Neural cell (in vitro differentiated cells): ENCODE measurements at regions not wholly inside any gene's neighbourhood (a gene's known extent, or its start where the extent isn't known, plus 50 kb on each side); places are given as distances from the start of the nearest gene placed in this dataset.

Source experiments
- H2AFZ ChIP-seq: fragments of 200-600, 300-800 bp; sonication (generic), shearing (Covaris generic); 2 replicates; pipeline ENCODE4 v1.6.0; 2014; ENCODE audit warnings: low read depth, mild to moderate bottlenecking, antibody characterized with exemption, low read length, moderate library complexity
- H3F3A ChIP-seq: fragments of 200-600 bp; shearing (Covaris generic); 2 replicates; pipeline ENCODE4 v1.6.1; 2016; ENCODE audit warnings: mild to moderate bottlenecking, moderate library complexity, mixed read lengths, antibody characterized with exemption, low read length; ENCODE audit not compliant: insufficient read depth, poor library complexity, severe bottlenecking
- H3K27ac ChIP-seq: fragments of 200-600, 300-800 bp; sonication (generic), shearing (Covaris generic); 2 replicates; pipeline ENCODE4 v1.5.1; 2014; ENCODE audit warnings: mild to moderate bottlenecking, low read length, moderate library complexity
- H3K27me3 ChIP-seq: fragments of 300-800, 200-600 bp; sonication (generic), shearing (Covaris generic); 2 replicates; pipeline ENCODE4 v1.6.0; 2014; ENCODE audit warnings: mild to moderate bottlenecking, low read depth, low read length, moderate library complexity; ENCODE audit not compliant: insufficient read depth
- H3K36me3 ChIP-seq: fragments of 300-800, 200-600 bp; sonication (generic), shearing (Covaris generic); 2 replicates; pipeline ENCODE4 v1.5.1; 2014; ENCODE audit warnings: mild to moderate bottlenecking, antibody characterized with exemption, low read length, moderate library complexity; ENCODE audit not compliant: insufficient read depth
- H3K4me2 ChIP-seq: fragments of 300-800, 200-600 bp; sonication (generic), shearing (Covaris generic); 2 replicates; pipeline ENCODE4 v1.6.0; 2014; ENCODE audit warnings: mild to moderate bottlenecking, low read length
- H3K4me3 ChIP-seq: fragments of 300-800, 200-600 bp; sonication (generic), shearing (Covaris generic); 2 replicates; pipeline ENCODE4 v1.5.1; 2014; ENCODE audit warnings: mild to moderate bottlenecking, low read length, moderate library complexity
- H3K79me2 ChIP-seq: fragments of 200-600 bp; shearing (Covaris generic); replicated peaks from 2 replicates; pipeline ENCODE4 v1.6.0; 2014; ENCODE audit warnings: mild to moderate bottlenecking, low read length, moderate library complexity; ENCODE audit not compliant: insufficient read depth
- H3K9ac ChIP-seq: fragments of 300-800, 200-600 bp; sonication (generic), shearing (Covaris generic); 2 replicates; pipeline ENCODE4 v1.6.1; 2016; ENCODE audit warnings: mild to moderate bottlenecking, low read length, mixed read lengths
- H3K9me2 ChIP-seq: fragments of 200-600 bp; shearing (Covaris generic); 2 replicates; pipeline ENCODE4 v1.6.1; 2016; ENCODE audit warnings: mild to moderate bottlenecking, low read length, mixed read lengths; ENCODE audit not compliant: insufficient read depth
- H3K9me3 ChIP-seq: fragments of 200-600, 300-800 bp; sonication (generic), shearing (Covaris generic); 2 replicates; pipeline ENCODE4 v1.6.1; 2016; ENCODE audit warnings: mild to moderate bottlenecking, mixed run types, low read length, moderate library complexity, mixed read lengths
- H4K20me1 ChIP-seq: fragments of 200-600 bp; shearing (Covaris generic); 2 replicates; pipeline ENCODE4 v1.6.1; 2016; ENCODE audit warnings: mild to moderate bottlenecking, mixed run types; ENCODE audit not compliant: insufficient read depth
- CTCF ChIP-seq: fragments of 450-650 bp; IDR thresholded peaks from 2 replicates; pipeline ENCODE4 v1.5.1; 2014; ENCODE audit warnings: antibody characterized with exemption, mild to moderate bottlenecking, moderate library complexity; ENCODE audit not compliant: poor library complexity, severe bottlenecking
- EP300 ChIP-seq: fragments of 450-650 bp; conservative IDR thresholded peaks from 2 replicates; pipeline ENCODE4 v1.6.1; 2014; ENCODE audit warnings: antibody characterized with exemption, mild to moderate bottlenecking, moderate library complexity; ENCODE audit not compliant: poor library complexity, severe bottlenecking
- EZH2 ChIP-seq: fragments of 200-600, 300-800 bp; shearing (Covaris generic), sonication (generic); IDR thresholded peaks from 2 replicates; pipeline ENCODE4 v1.6.1; 2014; ENCODE audit warnings: antibody characterized with exemption, low read length, borderline replicate concordance, mild to moderate bottlenecking; ENCODE audit not compliant: insufficient read depth, poor library complexity, severe bottlenecking
- MXI1 ChIP-seq: fragments of 450-650 bp; conservative IDR thresholded peaks from 2 replicates; pipeline ENCODE4 v1.6.1; 2014; ENCODE audit warnings: antibody characterized with exemption, mild to moderate bottlenecking; ENCODE audit not compliant: poor library complexity, severe bottlenecking
- POLR2AphosphoS5 ChIP-seq: IDR thresholded peaks from 2 replicates; pipeline ENCODE4 v1.6.1; 2012
- RAD21 ChIP-seq: fragments of 450-650 bp; conservative IDR thresholded peaks from 2 replicates; pipeline ENCODE4 v1.6.1; 2014; ENCODE audit warnings: antibody characterized with exemption, mild to moderate bottlenecking, moderate library complexity
- REST ChIP-seq: IDR thresholded peaks from 2 replicates; pipeline ENCODE4 v1.6.1; 2012; ENCODE audit warnings: borderline replicate concordance
- SMC3 ChIP-seq: fragments of 450-650 bp; conservative IDR thresholded peaks from 2 replicates; pipeline ENCODE4 v1.6.1; 2014; ENCODE audit warnings: antibody characterized with exemption, mild to moderate bottlenecking, moderate library complexity; ENCODE audit not compliant: poor library complexity
- TAF1 ChIP-seq: IDR thresholded peaks from 2 replicates; pipeline ENCODE4 v1.6.1; 2012; ENCODE audit warnings: low read depth

- no peak overlapping the region for H3K9ac ChIP-seq
- H3K9me3 ChIP-seq = no peaks in the 10 kb centered on the region
- no peak overlapping the region for H3K27ac ChIP-seq
- no peak overlapping the region for H3K4me3 ChIP-seq
- no peaks in the 10 kb centered on the region for H4K20me1 ChIP-seq
- H3K4me2 ChIP-seq = no peak overlapping the region
- H3K9me2 ChIP-seq = no peaks in the 10 kb centered on the region
- no peaks in the 10 kb centered on the region for H3K79me2 ChIP-seq
- H3K27me3 ChIP-seq = no peaks in the 10 kb centered on the region
- no peaks in the 10 kb centered on the region for H3K36me3 ChIP-seq
- H2AFZ ChIP-seq = no peak overlapping the region
- TF ChIP-seq EZH2 = no peak
- H3F3A ChIP-seq = no peaks in the 10 kb centered on the region
Observed at GRCh38 chr6:85353012-85353411, 96.9 kb upstream of the NT5E start.

- no peaks in the 10 kb centered on the region for H3F3A ChIP-seq
- H2AFZ ChIP-seq = no peak overlapping the region
- no peak overlapping the region for H3K9ac ChIP-seq
- H3K9me2 ChIP-seq = no peaks in the 10 kb centered on the region
- TF ChIP-seq RAD21 (no peak), SMC3 (no peak), MXI1 (no peak), EP300 (no peak), CTCF (no peak), REST (no peak), TAF1 (no peak), EZH2 (no peak), POLR2AphosphoS5 (no peak)
- H3K4me2 ChIP-seq = no peak overlapping the region
- H4K20me1 ChIP-seq = no peaks in the 10 kb centered on the region
- no peaks in the 10 kb centered on the region for H3K27me3 ChIP-seq
- no peaks in the 10 kb centered on the region for H3K79me2 ChIP-seq
- H3K36me3 ChIP-seq = no peaks in the 10 kb centered on the region
- no peak overlapping the region for H3K4me3 ChIP-seq
- H3K9me3 ChIP-seq = no peaks in the 10 kb centered on the region
- H3K27ac ChIP-seq = no peak overlapping the region
Observed at GRCh38 chr6:85348643-85349042, 101.2 kb upstream of the NT5E start.

GRCh38 chr6:85347812-85348211 lies 102.1 kb upstream of the NT5E start:
- H4K20me1 ChIP-seq = no peaks in the 10 kb centered on the region
- no peaks in the 10 kb centered on the region for H3F3A ChIP-seq
- no peaks in the 10 kb centered on the region for H3K9me2 ChIP-seq
- H3K4me3 ChIP-seq = no peak overlapping the region
- TF ChIP-seq EZH2 (no peak), SMC3 (no peak), MXI1 (no peak), CTCF (no peak), TAF1 (no peak), RAD21 (no peak), EP300 (no peak), REST (no peak)
- H3K9me3 ChIP-seq = no peaks in the 10 kb centered on the region
- no peak overlapping the region for H2AFZ ChIP-seq
- no peaks in the 10 kb centered on the region for H3K36me3 ChIP-seq
- H3K4me2 ChIP-seq = no peak overlapping the region
- H3K27ac ChIP-seq = no peak overlapping the region
- no peaks in the 10 kb centered on the region for H3K27me3 ChIP-seq
- H3K9ac ChIP-seq = no peak overlapping the region
- H3K79me2 ChIP-seq = no peaks in the 10 kb centered on the region
